ENCODE measurements at regions not wholly inside any gene's neighbourhood (a gene's known extent, or its start where the extent isn't known, plus 50 kb on each side); places are given as distances from the start of the nearest gene placed in this dataset.

- Histone ChIP-seq H3K4me1 (ENCODE audit: control insufficient read depth, extremely low read depth, insufficient read depth, low read length) (peaks cover 4% of the 10 kb centered on the region), H3K9me1 (ENCODE audit: control insufficient read depth, extremely low read depth, insufficient read depth, low read length) (no peaks in the 10 kb centered on the region), H3K79me2 (ENCODE audit: control insufficient read depth, insufficient read depth, low read length) (no peaks in the 10 kb centered on the region), H3K27ac (ENCODE audit: control insufficient read depth, insufficient read depth, low read length) (no peak overlapping the region), H3K27me3 (ENCODE audit: control insufficient read depth, extremely low read depth, insufficient read depth, low read length) (peaks cover 16% of the 10 kb centered on the region), H3K9ac (ENCODE audit: control insufficient read depth, extremely low read depth, insufficient read depth, low read length) (no peak overlapping the region), H3K4me3 (ENCODE audit: control insufficient read depth in 2 of 3, extremely low read depth in 1 of 3, insufficient read depth in 2 of 3, low read depth in 1 of 3, low read length in 3 of 3) (no peak overlapping the region), H3K4me2 (ENCODE audit: control insufficient read depth, extremely low read depth, insufficient read depth, low read depth, low read length) (no peak overlapping the region), H4K20me1 (ENCODE audit: control insufficient read depth, extremely low read depth, insufficient read depth, low read length) (no peaks in the 10 kb centered on the region), H2AFZ (ENCODE audit: control insufficient read depth, low read length) (no peak overlapping the region), H3K36me3 (ENCODE audit: control insufficient read depth in 2 of 2, extremely low read depth in 1 of 2, insufficient read depth in 2 of 2, low read length in 2 of 2) (no peaks in the 10 kb centered on the region), H3K9me3 (ENCODE audit: control insufficient read depth, low read depth, low read length) (no peaks in the 10 kb centered on the region)
- dilution Hi-C loops (cut with MboI; ENCODE audit: extremely low pct_ligation_motif_present, low sequenced_read_pairs), result no loop called here
- no peak for TF ChIP-seq CTCF (optimal IDR thresholded peaks at IDR 0.05 in 1 of 3, IDR thresholded peaks at IDR 0.05 in 1 of 3, conservative IDR thresholded peaks at IDR 0.05 in 1 of 3; ENCODE audit: extremely low read depth in 1 of 3, insufficient read depth in 2 of 3, low read length in 3 of 3)
- TF ChIP-seq EZH2 (IDR thresholded peaks at IDR 0.05; ENCODE audit: low read length), result no peak
- no peak for DNase-seq (ENCODE audit: low read depth, low spot score)
- no peak for FAIRE-seq
Observed at GRCh38 chr3:194084284-194084683, 51.7 kb upstream of the HES1 start.

Measured in keratinocyte (primary cell).